Keratinocyte (primary cell): ENCODE measurements at regions not wholly inside any gene's neighbourhood (a gene's known extent, or its start where the extent isn't known, plus 50 kb on each side); places are given as distances from the start of the nearest gene placed in this dataset.

Source experiments
- DNase-seq: peaks from one replicate; pipeline ENCODE4 v3.0.0-alpha.2; 2011; ENCODE audit warnings: low read depth, missing footprints, low spot score
- FAIRE-seq: peaks from 2 replicates; lab custom pipeline; 2011; peaks lifted over from hg19 to GRCh38; lab: Jason Lieb, UNC
- H2AFZ ChIP-seq: 2 replicates; pipeline ENCODE4 v1.6.0; 2012; ENCODE audit warnings: low read length, control low read depth, inconsistent platforms; ENCODE audit not compliant: control insufficient read depth
- H3K27ac ChIP-seq: 2 replicates; pipeline ENCODE4 v1.5.1; 2011; ENCODE audit warnings: low read length; ENCODE audit not compliant: control insufficient read depth, insufficient read depth
- H3K27me3 ChIP-seq: 3 replicates; pipeline ENCODE4 v1.6.0; 2011; ENCODE audit warnings: low read length; ENCODE audit not compliant: control insufficient read depth, insufficient read depth; ENCODE audit errors: extremely low read depth
- H3K36me3 ChIP-seq, 2 experiments: 2 replicates in 1 of 2; 3 replicates in 1 of 2; pipeline ENCODE4 v1.5.1; 2011; ENCODE audit warnings: low read length in 2 of 2, mild to moderate bottlenecking in 1 of 2; ENCODE audit not compliant: control insufficient read depth in 2 of 2, insufficient read depth in 2 of 2; ENCODE audit errors: extremely low read depth in 1 of 2
- H3K4me1 ChIP-seq: 3 replicates; pipeline ENCODE4 v1.5.1; 2011; ENCODE audit warnings: low read length; ENCODE audit not compliant: control insufficient read depth, insufficient read depth; ENCODE audit errors: extremely low read depth
- H3K4me2 ChIP-seq: 3 replicates; pipeline ENCODE4 v1.6.0; 2011; ENCODE audit warnings: low read depth, low read length; ENCODE audit not compliant: control insufficient read depth, insufficient read depth; ENCODE audit errors: extremely low read depth
- H3K4me3 ChIP-seq, 3 experiments: fragments of 200-600 bp in 1 of 3; sonication (generic) in 1 of 3; 2 replicates in 2 of 3; 3 replicates in 1 of 3; pipeline ENCODE4 v1.5.1; 2011 to 2016; ENCODE audit warnings: low read length in 3 of 3, mild to moderate bottlenecking in 3 of 3, control low read depth in 2 of 3, inconsistent platforms in 1 of 3, low read depth in 1 of 3, mixed read lengths in 1 of 3, mixed run types in 1 of 3, moderate library complexity in 1 of 3; ENCODE audit not compliant: control insufficient read depth in 2 of 3, insufficient read depth in 2 of 3; ENCODE audit errors: extremely low read depth in 1 of 3
- H3K79me2 ChIP-seq: 2 replicates; pipeline ENCODE4 v1.6.0; 2012; ENCODE audit warnings: low read length; ENCODE audit not compliant: control insufficient read depth, insufficient read depth
- H3K9ac ChIP-seq: 3 replicates; pipeline ENCODE4 v1.6.0; 2011; ENCODE audit warnings: low read length; ENCODE audit not compliant: control insufficient read depth, insufficient read depth; ENCODE audit errors: extremely low read depth
- H3K9me1 ChIP-seq: 3 replicates; pipeline ENCODE4 v1.6.0; 2011; ENCODE audit warnings: low read length; ENCODE audit not compliant: control insufficient read depth, insufficient read depth; ENCODE audit errors: extremely low read depth
- H3K9me3 ChIP-seq: 2 replicates; pipeline ENCODE4 v1.5.1; 2012; ENCODE audit warnings: low read depth, low read length; ENCODE audit not compliant: control insufficient read depth
- H4K20me1 ChIP-seq: 3 replicates; pipeline ENCODE4 v1.6.0; 2011; ENCODE audit warnings: low read length; ENCODE audit not compliant: control insufficient read depth, insufficient read depth; ENCODE audit errors: extremely low read depth
- EZH2 ChIP-seq: IDR thresholded peaks from one replicate; pipeline ENCODE4 v1.6.1; 2012; ENCODE audit warnings: inconsistent platforms, mild to moderate bottlenecking, low read length, moderate library complexity
- dilution Hi-C: fragments of 300-500 bp; cut with MboI; formaldehyde crosslinking; loops from one replicate; pipeline ENCODE4 v1.7.0; 2020; ENCODE audit warnings: low sequenced_read_pairs; ENCODE audit not compliant: extremely low pct_ligation_motif_present
- TF ChIP-seq, protein P1 (sequence below), 3 experiments: IDR thresholded peaks in 1 of 3; conservative IDR thresholded peaks in 1 of 3; optimal IDR thresholded peaks in 1 of 3; 2 replicates in 2 of 3; 3 replicates in 1 of 3; pipeline versions ENCODE3 to v1.5.1; 2011; ENCODE audit warnings: low read length in 3 of 3, mild to moderate bottlenecking in 3 of 3, moderate library complexity in 2 of 3, control low read depth in 1 of 3, inconsistent platforms in 1 of 3; ENCODE audit not compliant: insufficient read depth in 2 of 3; ENCODE audit errors: extremely low read depth in 1 of 3

DNA sequence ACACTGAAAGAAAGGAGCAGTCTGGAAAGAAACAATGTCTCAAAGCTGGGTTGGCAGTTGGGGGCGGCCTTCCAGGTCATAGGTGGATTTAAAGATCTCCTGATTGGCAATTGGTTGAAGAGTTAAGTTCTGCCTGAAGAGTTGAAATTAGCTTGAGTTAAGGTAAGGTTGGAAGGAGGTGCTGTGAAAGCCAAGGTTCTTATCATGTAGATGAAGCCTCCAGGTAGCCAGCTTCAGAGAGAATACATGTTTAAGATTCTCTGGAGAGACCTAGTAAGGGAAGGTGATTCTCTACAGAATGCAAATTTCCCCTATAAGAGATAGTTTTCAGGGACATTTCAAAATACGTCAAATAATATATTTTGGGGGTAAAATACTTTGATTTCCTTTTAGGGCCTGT is 387.1 kb downstream of the TMEM232 start:
- no peak for FAIRE-seq
- dilution Hi-C loops = no loop called here

GRCh38 chr5:110341836-110342235 is 384.6 kb downstream of the TMEM232 start:
- Histone ChIP-seq H3K27me3 (peaks cover 3% of the 10 kb centered on the region), H3K36me3 (no peaks in the 10 kb centered on the region), H4K20me1 (no peaks in the 10 kb centered on the region), H3K27ac (no peak overlapping the region), H2AFZ (no peak overlapping the region), H3K9me3 (no peaks in the 10 kb centered on the region), H3K79me2 (no peaks in the 10 kb centered on the region), H3K9me1 (no peaks in the 10 kb centered on the region), H3K4me2 (no peak overlapping the region), H3K4me1 (no peaks in the 10 kb centered on the region), H3K4me3 (no peak overlapping the region), H3K9ac (no peak overlapping the region)
- FAIRE-seq (no peak), DNase-seq (no peak)
- TF ChIP-seq, protein P1, sequence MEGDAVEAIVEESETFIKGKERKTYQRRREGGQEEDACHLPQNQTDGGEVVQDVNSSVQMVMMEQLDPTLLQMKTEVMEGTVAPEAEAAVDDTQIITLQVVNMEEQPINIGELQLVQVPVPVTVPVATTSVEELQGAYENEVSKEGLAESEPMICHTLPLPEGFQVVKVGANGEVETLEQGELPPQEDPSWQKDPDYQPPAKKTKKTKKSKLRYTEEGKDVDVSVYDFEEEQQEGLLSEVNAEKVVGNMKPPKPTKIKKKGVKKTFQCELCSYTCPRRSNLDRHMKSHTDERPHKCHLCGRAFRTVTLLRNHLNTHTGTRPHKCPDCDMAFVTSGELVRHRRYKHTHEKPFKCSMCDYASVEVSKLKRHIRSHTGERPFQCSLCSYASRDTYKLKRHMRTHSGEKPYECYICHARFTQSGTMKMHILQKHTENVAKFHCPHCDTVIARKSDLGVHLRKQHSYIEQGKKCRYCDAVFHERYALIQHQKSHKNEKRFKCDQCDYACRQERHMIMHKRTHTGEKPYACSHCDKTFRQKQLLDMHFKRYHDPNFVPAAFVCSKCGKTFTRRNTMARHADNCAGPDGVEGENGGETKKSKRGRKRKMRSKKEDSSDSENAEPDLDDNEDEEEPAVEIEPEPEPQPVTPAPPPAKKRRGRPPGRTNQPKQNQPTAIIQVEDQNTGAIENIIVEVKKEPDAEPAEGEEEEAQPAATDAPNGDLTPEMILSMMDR (optimal IDR thresholded peaks at IDR 0.05 in 1 of 3, IDR thresholded peaks at IDR 0.05 in 1 of 3, conservative IDR thresholded peaks at IDR 0.05 in 1 of 3; ENCODE audit: extremely low read depth in 1 of 3, insufficient read depth in 2 of 3, low read length in 3 of 3) = no peak
- TF ChIP-seq EZH2 = no peak
- dilution Hi-C loops = no loop called here

More for the DNA sequence above, 387.1 kb downstream of the TMEM232 start:
- no peaks in the 10 kb centered on the region for H4K20me1 ChIP-seq
- no peak for TF ChIP-seq EZH2
- H3K9me1 ChIP-seq = no peaks in the 10 kb centered on the region
- no peak for DNase-seq
- no peaks in the 10 kb centered on the region for H3K9me3 ChIP-seq
- no peak overlapping the region for H3K27ac ChIP-seq
- no peak overlapping the region for H3K9ac ChIP-seq
- H3K36me3 ChIP-seq = no peaks in the 10 kb centered on the region
- peaks cover 3% of the 10 kb centered on the region for H3K27me3 ChIP-seq
- no peaks in the 10 kb centered on the region for H3K79me2 ChIP-seq
- H2AFZ ChIP-seq = no peak overlapping the region
- H3K4me3 ChIP-seq = no peak overlapping the region
- H3K4me1 ChIP-seq = no peaks in the 10 kb centered on the region
- H3K4me2 ChIP-seq = no peak overlapping the region

GRCh38 chr5:110342683-110343082 is 383.8 kb downstream of the TMEM232 start:
- no peaks in the 10 kb centered on the region for H3K79me2 ChIP-seq
- no peaks in the 10 kb centered on the region for H4K20me1 ChIP-seq
- H3K27ac ChIP-seq = no peak overlapping the region
- H3K4me3 ChIP-seq = no peak overlapping the region
- H3K9ac ChIP-seq = no peak overlapping the region
- no peak overlapping the region for H3K4me2 ChIP-seq
- no peak overlapping the region for H2AFZ ChIP-seq
- DNase-seq (no peak), FAIRE-seq (no peak)
- no peaks in the 10 kb centered on the region for H3K9me1 ChIP-seq
- no peaks in the 10 kb centered on the region for H3K4me1 ChIP-seq
- no peaks in the 10 kb centered on the region for H3K36me3 ChIP-seq
- TF ChIP-seq EZH2 = no peak
- TF ChIP-seq, protein P1 (optimal IDR thresholded peaks at IDR 0.05 in 1 of 3, IDR thresholded peaks at IDR 0.05 in 1 of 3, conservative IDR thresholded peaks at IDR 0.05 in 1 of 3; ENCODE audit: extremely low read depth in 1 of 3, insufficient read depth in 2 of 3, low read length in 3 of 3) = no peak
- peaks cover 3% of the 10 kb centered on the region for H3K27me3 ChIP-seq
- dilution Hi-C loops = no loop called here
- H3K9me3 ChIP-seq = no peaks in the 10 kb centered on the region
